ENCODE measurements at regions not wholly inside any gene's neighbourhood (a gene's known extent, or its start where the extent isn't known, plus 50 kb on each side); places are given as distances from the start of the nearest gene placed in this dataset.
"Not testable (repeated sequence)": the region's sequence is repeated elsewhere in the genome, so short reads cannot be mapped to it uniquely, and the experiment has no call there.

GRCh38 chrX:26466387-26466786, 250.4 kb downstream of the MAGEB5 start:
- H3K9me2 ChIP-seq (replicated peaks; ENCODE audit: insufficient read depth, low read length): no peaks in the 10 kb centered on the region
- H2AFZ ChIP-seq (ENCODE audit: low read depth, low read length, severe bottlenecking): no peak overlapping the region
- H3K9ac ChIP-seq (ENCODE audit: low read length): no peak overlapping the region
- no peaks in the 10 kb centered on the region for H3K36me3 ChIP-seq (ENCODE audit: low read length)
- H3F3A ChIP-seq (ENCODE audit: insufficient read depth): no peaks in the 10 kb centered on the region
- H3K27ac ChIP-seq (ENCODE audit: low read depth, low read length): no peak overlapping the region
- no peaks in the 10 kb centered on the region for H3K9me3 ChIP-seq (ENCODE audit: insufficient read depth, low read length)
- TF ChIP-seq CTCF (IDR thresholded peaks at IDR 0.05; ENCODE audit: insufficient read depth, low read length, poor library complexity, severe bottlenecking) (no peak), EZH2phosphoT487 (conservative IDR thresholded peaks at IDR 0.05; ENCODE audit: low read length) (no peak)
- no peaks in the 10 kb centered on the region for H3K27me3 ChIP-seq (ENCODE audit: low read length)
- H3K79me2 ChIP-seq (ENCODE audit: insufficient read depth, low read length): no peaks in the 10 kb centered on the region
- no peak overlapping the region for H3K4me3 ChIP-seq (ENCODE audit: insufficient read depth, low read length, poor library complexity, severe bottlenecking)
- no peaks in the 10 kb centered on the region for H4K20me1 ChIP-seq (ENCODE audit: low read depth, low read length)
- H3K4me2 ChIP-seq (ENCODE audit: low read depth, low read length, poor library complexity, severe bottlenecking): no peak overlapping the region

GRCh38 chrX:26445288-26445687, 229.3 kb downstream of the MAGEB5 start:
- Histone ChIP-seq H3K9me2 (replicated peaks; ENCODE audit: insufficient read depth, low read length) (no peaks in the 10 kb centered on the region), H2AFZ (ENCODE audit: low read depth, low read length, severe bottlenecking) (no peak overlapping the region), H3K4me3 (ENCODE audit: insufficient read depth, low read length, poor library complexity, severe bottlenecking) (no peak overlapping the region), H3K9me3 (ENCODE audit: insufficient read depth, low read length) (no peaks in the 10 kb centered on the region), H3F3A (ENCODE audit: insufficient read depth) (no peaks in the 10 kb centered on the region), H3K27ac (ENCODE audit: low read depth, low read length) (no peak overlapping the region), H3K27me3 (ENCODE audit: low read length) (no peaks in the 10 kb centered on the region), H3K36me3 (ENCODE audit: low read length) (no peaks in the 10 kb centered on the region), H3K4me2 (ENCODE audit: low read depth, low read length, poor library complexity, severe bottlenecking) (no peak overlapping the region), H3K9ac (ENCODE audit: low read length) (no peak overlapping the region), H4K20me1 (ENCODE audit: low read depth, low read length) (no peaks in the 10 kb centered on the region), H3K79me2 (ENCODE audit: insufficient read depth, low read length) (no peaks in the 10 kb centered on the region)
- no peak for TF ChIP-seq EZH2phosphoT487 (conservative IDR thresholded peaks at IDR 0.05; ENCODE audit: low read length)
- TF ChIP-seq CTCF (IDR thresholded peaks at IDR 0.05; ENCODE audit: insufficient read depth, low read length, poor library complexity, severe bottlenecking): no peak

- H3K27me3 ChIP-seq (ENCODE audit: low read length); H3K9me3 ChIP-seq (ENCODE audit: insufficient read depth, low read length); H2AFZ ChIP-seq (ENCODE audit: low read depth, low read length, severe bottlenecking); H3K9me2 ChIP-seq (replicated peaks; ENCODE audit: insufficient read depth, low read length); H3K27ac ChIP-seq (ENCODE audit: low read depth, low read length); H3K9ac ChIP-seq (ENCODE audit: low read length); H3K36me3 ChIP-seq (ENCODE audit: low read length); H3F3A ChIP-seq (ENCODE audit: insufficient read depth); H4K20me1 ChIP-seq (ENCODE audit: low read depth, low read length); H3K4me3 ChIP-seq (ENCODE audit: insufficient read depth, low read length, poor library complexity, severe bottlenecking); H3K4me2 ChIP-seq (ENCODE audit: low read depth, low read length, poor library complexity, severe bottlenecking); H3K79me2 ChIP-seq (ENCODE audit: insufficient read depth, low read length): not testable (repeated sequence)
Observed at GRCh38 chrX:26444417-26444816, 228.4 kb downstream of the MAGEB5 start.

GRCh38 chrX:26442340-26442739, 226.4 kb downstream of the MAGEB5 start:
- Histone ChIP-seq H3K27me3 (ENCODE audit: low read length) (no peaks in the 10 kb centered on the region), H3K9me2 (replicated peaks; ENCODE audit: insufficient read depth, low read length) (no peaks in the 10 kb centered on the region), H3K4me2 (ENCODE audit: low read depth, low read length, poor library complexity, severe bottlenecking) (no peak overlapping the region), H2AFZ (ENCODE audit: low read depth, low read length, severe bottlenecking) (no peak overlapping the region), H3F3A (ENCODE audit: insufficient read depth) (no peaks in the 10 kb centered on the region), H4K20me1 (ENCODE audit: low read depth, low read length) (no peaks in the 10 kb centered on the region), H3K4me3 (ENCODE audit: insufficient read depth, low read length, poor library complexity, severe bottlenecking) (no peak overlapping the region), H3K79me2 (ENCODE audit: insufficient read depth, low read length) (no peaks in the 10 kb centered on the region), H3K36me3 (ENCODE audit: low read length) (no peaks in the 10 kb centered on the region), H3K27ac (ENCODE audit: low read depth, low read length) (no peak overlapping the region), H3K9me3 (ENCODE audit: insufficient read depth, low read length) (no peaks in the 10 kb centered on the region), H3K9ac (ENCODE audit: low read length) (no peak overlapping the region)
- TF ChIP-seq CTCF (IDR thresholded peaks at IDR 0.05; ENCODE audit: insufficient read depth, low read length, poor library complexity, severe bottlenecking): no peak
- no peak for TF ChIP-seq EZH2phosphoT487 (conservative IDR thresholded peaks at IDR 0.05; ENCODE audit: low read length)

Data from SU-DHL-6 (cell line).